ENCODE measurements at regions not wholly inside any gene's neighbourhood (a gene's known extent, or its start where the extent isn't known, plus 50 kb on each side); places are given as distances from the start of the nearest gene placed in this dataset.
"Not testable (repeated sequence)": the region's sequence is repeated elsewhere in the genome, so short reads cannot be mapped to it uniquely, and the experiment has no call there.

GRCh38 chr16:52234626-52235025 is 312.3 kb downstream of the TOX3 start:
- DNase-seq, result no peak

- no peak for DNase-seq
Measured at GRCh38 chr16:52229471-52229870, 317.5 kb downstream of the TOX3 start.

GRCh38 chr16:52227851-52228250 is 319.1 kb downstream of the TOX3 start:
- no peak for DNase-seq

DNA sequence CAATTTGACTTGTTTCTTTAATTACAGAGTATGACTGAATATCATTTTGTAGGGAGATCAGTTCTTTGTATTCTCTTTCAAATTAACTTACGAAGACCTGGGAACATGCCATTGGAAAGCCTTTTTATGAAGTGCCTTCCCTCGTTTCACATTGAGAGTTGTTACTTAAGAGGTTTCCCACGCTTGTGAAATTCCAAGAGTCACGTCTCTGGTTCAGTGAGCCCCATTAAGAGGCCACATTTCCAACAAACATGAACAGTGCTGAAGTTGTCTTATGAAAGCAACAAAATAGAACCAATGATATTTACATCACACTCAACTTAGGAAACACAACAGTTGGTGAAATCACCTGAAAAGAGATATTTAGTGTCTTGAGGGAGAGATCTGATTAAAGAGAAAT is 334.1 kb downstream of the TOX3 start:
- DNase-seq, result no peak

- no peak for DNase-seq
Measured at GRCh38 chr16:52209227-52209626, 337.7 kb downstream of the TOX3 start.

- no peak for DNase-seq
Measured at GRCh38 chr16:52203096-52203495, 343.8 kb downstream of the TOX3 start.

DNA sequence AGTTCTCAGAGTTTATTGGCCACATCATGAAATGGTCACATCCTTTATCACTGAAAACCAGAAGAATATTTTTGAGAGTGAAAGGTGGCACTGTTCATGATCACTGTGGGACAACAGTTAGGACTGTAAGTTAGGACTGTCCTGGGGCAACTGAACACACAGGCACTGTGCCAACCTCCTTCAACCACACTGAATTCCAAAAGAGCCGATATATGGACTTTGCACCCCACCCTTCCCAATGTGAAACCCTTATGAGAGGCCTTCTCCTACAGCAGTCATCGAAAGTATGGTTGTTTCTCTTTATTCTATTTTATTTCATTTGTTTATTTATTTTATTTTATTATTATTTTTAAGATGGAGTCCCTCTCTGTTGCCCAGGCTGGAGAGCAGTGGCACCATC is 353.5 kb downstream of the TOX3 start:
- DNase-seq, result no peak

- peak; percentile 29 for DNase-seq
Measured at GRCh38 chr16:52191531-52192134, 355.3 kb downstream of the TOX3 start.

DNA sequence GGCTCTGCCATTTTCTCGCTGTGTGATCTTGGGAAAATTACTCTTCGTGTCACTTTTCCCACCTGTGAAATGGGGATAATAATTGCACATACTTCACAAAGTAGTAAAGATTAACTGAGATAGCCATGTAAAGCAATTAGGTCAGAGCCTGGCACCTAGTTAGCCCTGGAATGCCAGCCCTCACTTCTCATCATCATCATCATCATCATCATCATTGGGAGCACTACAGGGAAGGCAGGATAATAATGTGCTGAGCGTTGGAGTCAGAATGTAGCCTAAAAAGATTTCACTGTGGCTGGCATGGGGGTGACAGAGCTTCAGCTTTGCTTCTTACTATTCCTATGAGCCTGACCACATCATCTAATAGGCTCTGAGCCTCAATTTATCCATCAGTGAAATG is 362.6 kb downstream of the TOX3 start:
- no peak for DNase-seq

GRCh38 chr16:52182840-52183239 is 364.1 kb downstream of the TOX3 start:
- DNase-seq, result no peak

GRCh38 chr16:52174168-52174567 is 372.8 kb downstream of the TOX3 start:
- DNase-seq, result no peak

- no peak for DNase-seq
Measured at GRCh38 chr16:52171481-52171880, 375.5 kb downstream of the TOX3 start.

GRCh38 chr16:52167328-52167727 is 379.6 kb downstream of the TOX3 start:
- DNase-seq, result no peak

- DNase-seq, result no peak
Measured at GRCh38 chr16:52165961-52166360, 381.0 kb downstream of the TOX3 start.

DNA sequence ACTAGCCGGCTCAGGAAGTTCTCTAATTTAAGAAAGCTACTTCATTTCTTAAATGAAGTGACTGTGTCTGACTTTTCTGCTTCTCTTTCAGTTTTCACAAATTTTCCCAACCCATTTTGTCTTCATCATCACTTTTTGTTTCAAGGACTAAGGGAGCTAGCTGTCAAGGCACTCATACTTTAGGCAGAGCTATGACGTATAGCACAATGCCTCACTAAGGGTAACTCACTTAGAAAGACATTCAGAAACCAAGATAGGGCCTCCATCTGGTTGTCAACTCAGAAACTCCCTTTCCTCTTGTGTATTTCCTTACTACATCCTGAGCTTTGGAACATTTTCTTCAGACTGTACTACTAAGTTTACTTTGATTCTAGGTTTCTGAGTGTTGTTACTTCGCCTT is 397.9 kb downstream of the TOX3 start:
- DNase-seq, result no peak

GRCh38 chr16:52141871-52142270 is 405.1 kb downstream of the TOX3 start:
- DNase-seq, result no peak

DNA sequence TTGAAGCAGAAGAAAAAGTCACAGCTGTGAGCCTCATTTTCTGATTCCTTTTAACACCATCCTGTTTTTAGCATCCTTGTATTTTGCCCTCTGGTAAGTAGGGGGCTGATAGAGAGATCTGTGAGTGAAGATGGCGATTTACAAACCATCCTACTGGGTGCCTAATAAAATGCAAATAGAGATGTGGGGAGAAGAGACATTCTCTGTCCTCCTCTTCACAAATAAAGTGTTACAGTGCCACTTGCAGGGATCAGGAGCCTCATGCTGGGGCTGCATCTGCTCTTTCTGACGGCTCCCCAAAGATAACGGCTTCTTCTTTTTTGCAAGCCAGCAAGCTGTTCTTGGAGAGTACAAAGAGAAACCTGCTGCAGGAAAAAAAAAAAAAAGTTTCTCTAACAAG is 418.6 kb downstream of the TOX3 start:
- no peak for DNase-seq

DNA sequence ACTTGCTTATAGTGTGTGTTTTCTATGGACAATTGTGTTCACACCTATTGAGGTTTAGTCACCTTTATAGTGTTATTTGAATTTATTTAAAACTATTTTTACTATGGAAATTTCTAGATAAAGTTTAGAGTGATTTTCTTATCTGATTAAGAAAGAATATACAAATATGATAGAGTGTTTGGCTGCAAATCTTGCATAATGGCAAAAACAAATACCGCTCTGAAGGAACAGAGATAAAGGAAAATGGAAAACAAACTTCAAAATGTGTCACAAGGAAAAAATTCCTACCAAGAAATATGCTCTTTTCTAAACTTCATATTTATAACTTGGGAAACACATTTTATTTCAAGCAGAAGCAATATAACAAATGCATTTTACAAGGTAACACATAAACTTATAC is 423.1 kb downstream of the TOX3 start:
- no peak for DNase-seq

- DNase-seq, result no peak
Measured at GRCh38 chr16:52123061-52123839, 423.7 kb downstream of the TOX3 start.

GRCh38 chr16:52117171-52117570 is 429.8 kb downstream of the TOX3 start:
- DNase-seq, result no peak

DNA sequence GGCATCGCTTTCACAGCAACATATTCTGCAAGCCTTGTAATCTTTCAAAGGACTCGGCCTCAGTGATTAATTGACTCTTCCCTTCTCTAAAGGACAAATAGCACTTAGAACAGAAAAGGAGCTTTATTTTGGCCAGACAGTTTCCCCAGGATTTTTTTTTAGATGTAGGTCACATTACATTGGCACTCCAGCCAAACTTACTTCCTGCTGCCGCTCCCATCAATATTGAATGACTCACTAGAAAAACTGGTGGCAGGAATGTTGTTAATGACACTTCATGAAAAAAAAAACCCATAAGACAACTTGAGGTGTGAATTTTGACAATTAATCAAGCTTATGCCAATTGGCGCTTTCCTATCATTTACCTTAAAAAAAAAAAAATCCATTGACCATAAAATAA is 432.6 kb downstream of the TOX3 start:
- no peak for DNase-seq

GRCh38 chr16:52113533-52114183 is 433.3 kb downstream of the TOX3 start:
- DNase-seq, result no peak

DNA sequence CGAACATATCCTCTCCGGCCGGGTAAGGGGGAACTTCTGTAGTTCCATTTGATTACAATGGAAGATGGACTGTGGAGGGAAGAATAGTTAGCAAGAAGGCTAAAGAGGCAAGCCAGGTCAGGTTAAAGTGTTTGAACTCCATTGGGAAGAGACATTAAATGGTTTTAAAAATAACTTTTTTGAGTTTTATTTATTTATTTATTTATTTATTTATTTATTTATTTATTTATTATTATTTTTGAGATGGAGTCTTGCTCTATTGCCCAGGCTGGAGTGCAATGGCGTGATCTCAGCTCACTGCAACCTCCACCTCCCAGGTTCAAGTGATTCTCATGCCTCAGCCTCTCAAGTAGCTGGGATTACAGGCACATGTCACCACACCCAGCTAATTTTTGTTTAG is 441.9 kb downstream of the TOX3 start:
- not testable (repeated sequence) for DNase-seq

GRCh38 chr16:52103791-52104190 is 443.2 kb downstream of the TOX3 start:
- DNase-seq, result no peak
